H9 (cell line): ENCODE measurements at regions not wholly inside any gene's neighbourhood (a gene's known extent, or its start where the extent isn't known, plus 50 kb on each side); places are given as distances from the start of the nearest gene placed in this dataset.

Experiments used
- DNase-seq: peaks from one replicate; pipeline ENCODE4 v3.0.0-alpha.2; 2017
- H2AFZ ChIP-seq: one replicate; pipeline ENCODE4 v1.6.1; 2013; ENCODE audit warnings: mild to moderate bottlenecking, low read length, control low read depth, moderate library complexity
- H2AK5ac ChIP-seq: 2 replicates; pipeline ENCODE4 v1.6.1; 2013; ENCODE audit warnings: low read length, control low read depth, mixed read lengths; ENCODE audit not compliant: insufficient read length
- H2BK120ac ChIP-seq: one replicate; pipeline ENCODE4 v1.6.1; 2013; ENCODE audit warnings: low read depth, mild to moderate bottlenecking, low read length, control low read depth, inconsistent platforms; ENCODE audit not compliant: poor library complexity, severe bottlenecking
- H2BK12ac ChIP-seq: 2 replicates; pipeline ENCODE4 v1.6.1; 2013; ENCODE audit warnings: low read length, control low read depth, mixed read lengths, low read depth; ENCODE audit not compliant: insufficient read length
- H2BK15ac ChIP-seq: 2 replicates; pipeline ENCODE4 v1.6.1; 2013; ENCODE audit warnings: low read depth, low read length, control low read depth
- H2BK20ac ChIP-seq: one replicate; pipeline ENCODE4 v1.6.1; 2013; ENCODE audit warnings: low read depth, mild to moderate bottlenecking, low read length, control low read depth, inconsistent platforms; ENCODE audit not compliant: poor library complexity, severe bottlenecking
- H2BK5ac ChIP-seq: 2 replicates; pipeline ENCODE4 v1.6.1; 2013; ENCODE audit warnings: low read length, control low read depth, mixed read lengths; ENCODE audit not compliant: insufficient read length
- H3K14ac ChIP-seq: 2 replicates; pipeline ENCODE4 v1.6.1; 2013; ENCODE audit warnings: low read length, control low read depth; ENCODE audit not compliant: insufficient read depth
- H3K18ac ChIP-seq: 2 replicates; pipeline ENCODE4 v1.6.1; 2013; ENCODE audit warnings: low read depth, mild to moderate bottlenecking, mixed read lengths, low read length, control low read depth; ENCODE audit not compliant: insufficient read length
- H3K23ac ChIP-seq: 2 replicates; pipeline ENCODE4 v1.6.1; 2013; ENCODE audit warnings: low read length, control low read depth, mixed read lengths, low read depth; ENCODE audit not compliant: insufficient read length
- H3K23me2 ChIP-seq: 2 replicates; pipeline ENCODE4 v1.6.1; 2013; ENCODE audit warnings: low read depth, mild to moderate bottlenecking, mixed read lengths, low read length, control low read depth; ENCODE audit not compliant: insufficient read length, poor library complexity, severe bottlenecking
- H3K27ac ChIP-seq: 2 replicates; pipeline ENCODE4 v1.5.1; 2013; ENCODE audit warnings: low read length, control low read depth, mixed read lengths, low read depth; ENCODE audit not compliant: insufficient read length
- H3K27me3 ChIP-seq: 2 replicates; pipeline ENCODE4 v1.6.1; 2013; ENCODE audit warnings: low read length, control low read depth, inconsistent platforms; ENCODE audit not compliant: insufficient read depth
- H3K4ac ChIP-seq: 2 replicates; pipeline ENCODE4 v1.6.1; 2013; ENCODE audit warnings: low read depth, mild to moderate bottlenecking, control low read depth, inconsistent platforms, low read length, moderate library complexity
- H3K4me1 ChIP-seq: 2 replicates; pipeline ENCODE4 v1.6.1; 2013; ENCODE audit warnings: low read length, control low read depth, inconsistent platforms; ENCODE audit not compliant: insufficient read depth
- H3K4me2 ChIP-seq: 2 replicates; pipeline ENCODE4 v1.6.1; 2013; ENCODE audit warnings: low read length, control low read depth, mixed read lengths; ENCODE audit not compliant: insufficient read length, insufficient read depth
- H3K56ac ChIP-seq: 2 replicates; pipeline ENCODE4 v1.6.1; 2013; ENCODE audit warnings: low read depth, mild to moderate bottlenecking, mixed read lengths, low read length, control low read depth; ENCODE audit not compliant: insufficient read length
- H3K79me1 ChIP-seq: 2 replicates; pipeline ENCODE4 v1.6.1; 2013; ENCODE audit warnings: low read depth, mild to moderate bottlenecking, moderate library complexity, low read length, control low read depth, inconsistent platforms; ENCODE audit not compliant: insufficient read depth, poor library complexity, severe bottlenecking
- H3K79me2 ChIP-seq: 2 replicates; pipeline ENCODE4 v1.6.1; 2013; ENCODE audit warnings: low read length, control low read depth, inconsistent platforms; ENCODE audit not compliant: insufficient read depth
- H3K9ac ChIP-seq: 2 replicates; pipeline ENCODE4 v1.6.1; 2013; ENCODE audit warnings: low read length, control low read depth, mixed read lengths; ENCODE audit not compliant: insufficient read length; ENCODE audit errors: extremely low read depth
- H3K9me3 ChIP-seq: one replicate; pipeline ENCODE4 v1.6.1; 2013; ENCODE audit warnings: low read depth, low read length, inconsistent platforms; ENCODE audit not compliant: control insufficient read depth
- H3T11ph ChIP-seq: one replicate; pipeline ENCODE4 v1.6.1; 2013; ENCODE audit warnings: mild to moderate bottlenecking, low read length, control low read depth, inconsistent platforms
- H4K20me1 ChIP-seq: one replicate; pipeline ENCODE4 v1.6.1; 2013; ENCODE audit not compliant: control insufficient read depth, insufficient read length, insufficient read depth
- H4K5ac ChIP-seq: 2 replicates; pipeline ENCODE4 v1.6.1; 2013; ENCODE audit warnings: low read depth, mild to moderate bottlenecking, mixed read lengths, low read length, control low read depth; ENCODE audit not compliant: insufficient read length
- H4K8ac ChIP-seq: replicated peaks from 2 replicates; pipeline ENCODE4 v1.6.1; 2013; ENCODE audit warnings: low read length, control low read depth, mixed read lengths, low read depth; ENCODE audit not compliant: insufficient read length
- H4K91ac ChIP-seq: 2 replicates; pipeline ENCODE4 v1.6.1; 2013; ENCODE audit warnings: low read depth, mild to moderate bottlenecking, moderate library complexity, mixed read lengths, low read length, control low read depth; ENCODE audit not compliant: insufficient read length
- H3K27ac Mint-ChIP-seq, 3 experiments: 2 replicates in 2 of 3; 3 replicates in 1 of 3; pipeline ENCODE4 v1.8.0; 2020 to 2021; ENCODE audit warnings: mixed read lengths in 3 of 3, mild to moderate bottlenecking in 1 of 3, moderate library complexity in 1 of 3
- H3K27me3 Mint-ChIP-seq: 2 replicates; pipeline ENCODE4 v1.8.0; 2021; ENCODE audit warnings: low read depth, mild to moderate bottlenecking, moderate library complexity, mixed read lengths
- H3K36me3 Mint-ChIP-seq, 3 experiments: 2 replicates in 2 of 3; 3 replicates in 1 of 3; pipeline ENCODE4 v1.8.0; 2020 to 2021; ENCODE audit warnings: low read depth in 3 of 3, mixed read lengths in 3 of 3; ENCODE audit not compliant: insufficient read depth in 1 of 3
- H3K4me1 Mint-ChIP-seq, 2 experiments: 2 replicates each; pipeline ENCODE4 v1.8.0; 2020; ENCODE audit warnings: mixed read lengths in 2 of 2
- H3K4me3 Mint-ChIP-seq, 2 experiments: 2 replicates in 1 of 2; 3 replicates in 1 of 2; pipeline ENCODE4 v1.8.0; 2020 to 2021; ENCODE audit warnings: mild to moderate bottlenecking in 2 of 2, mixed read lengths in 2 of 2, moderate library complexity in 1 of 2
- H3K9me3 Mint-ChIP-seq, 2 experiments: 2 replicates in 1 of 2; 3 replicates in 1 of 2; pipeline ENCODE4 v1.8.0; 2020; ENCODE audit warnings: mild to moderate bottlenecking in 2 of 2, mixed read lengths in 2 of 2, moderate library complexity in 1 of 2
- CTCF ChIP-seq: fragments of 200-600 bp; sonication (generic); conservative IDR thresholded peaks from 3 replicates; pipeline ENCODE4 v1.8.0; 2021; ENCODE audit warnings: antibody characterized with exemption, mild to moderate bottlenecking

GRCh38 chrX:125094901-125095300 lies 224.8 kb upstream of the TEX13C start:
- Histone ChIP-seq H2BK120ac (no peak overlapping the region), H4K91ac (no peak overlapping the region), H3K79me1 (no peaks in the 10 kb centered on the region), H2AFZ (no peak overlapping the region), H3K79me2 (no peaks in the 10 kb centered on the region), H3K18ac (no peak overlapping the region), H2BK15ac (no peak overlapping the region), H2BK12ac (no peak overlapping the region), H3K9ac (no peak overlapping the region), H2BK20ac (no peak overlapping the region), H4K8ac (no peak overlapping the region), H2AK5ac (no peak overlapping the region), H3K27me3 (no peaks in the 10 kb centered on the region), H3K27ac (no peak overlapping the region), H3K23me2 (no peaks in the 10 kb centered on the region), H3K14ac (no peak overlapping the region), H4K5ac (no peak overlapping the region), H3K4me1 (no peaks in the 10 kb centered on the region), H4K20me1 (no peaks in the 10 kb centered on the region), H3K4ac (no peak overlapping the region), H3K4me2 (no peak overlapping the region), H3K23ac (no peak overlapping the region), H3K9me3 (no peaks in the 10 kb centered on the region), H2BK5ac (no peak overlapping the region), H3T11ph (no peak overlapping the region), H3K56ac (no peak overlapping the region)
- H3K4me1 Mint-ChIP-seq: peaks cover 0 to 6% of the 10 kb centered on the region in 2 experiments; a peak in 1 of 4 replicates
- no peak overlapping the region for H3K27ac Mint-ChIP-seq
- H3K9me3 Mint-ChIP-seq: no peaks in the 10 kb centered on the region
- no peaks in the 10 kb centered on the region for H3K27me3 Mint-ChIP-seq
- H3K36me3 Mint-ChIP-seq: no peaks in the 10 kb centered on the region
- no peak for DNase-seq
- no peak for TF ChIP-seq CTCF
- H3K4me3 Mint-ChIP-seq: no peak overlapping the region
